SK-N-SH treated with all-trans-retinoic acid at 6 μM for 48 hours (cell line): ENCODE measurements at regions not wholly inside any gene's neighbourhood (a gene's known extent, or its start where the extent isn't known, plus 50 kb on each side); places are given as distances from the start of the nearest gene placed in this dataset.
A peak's percentile ranks its signal among the peaks of the same experiment; 100 is the strongest.

Experiments used
- ATAC-seq: fragments of 200-7000 bp; cut with Tn5 transposase; 3 replicates; pipeline ENCODE4 v1.9.1; 2020; ENCODE audit warnings: mild to moderate bottlenecking, moderate library complexity
- ARNTL ChIP-seq: fragments of 450-650 bp; formaldehyde crosslinking; IDR thresholded peaks from 2 replicates; pipeline ENCODE4 v1.5.0; 2020; ENCODE audit warnings: low read depth, mild to moderate bottlenecking, moderate library complexity, borderline replicate concordance
- BACH2 ChIP-seq: fragments of 250-450 bp; sonication (Bioruptor Pico); IDR thresholded peaks from 2 replicates; pipeline ENCODE4 v1.9.0; 2021; ENCODE audit warnings: mild to moderate bottlenecking, borderline replicate concordance
- CSDC2 ChIP-seq: fragments of 250-450 bp; sonication (Bioruptor Pico); IDR thresholded peaks from 2 replicates; pipeline ENCODE4 v1.5.0; 2020; ENCODE audit warnings: mild to moderate bottlenecking, moderate library complexity
- ESRRG ChIP-seq: fragments of 250-450 bp; sonication (Bioruptor Pico); IDR thresholded peaks from 2 replicates; pipeline ENCODE4 v1.6.1; 2021; ENCODE audit warnings: mild to moderate bottlenecking
- GLIS3 ChIP-seq: fragments of 250-450 bp; sonication (Bioruptor Pico); IDR thresholded peaks from 2 replicates; pipeline ENCODE4 v1.5.0; 2020; ENCODE audit warnings: mild to moderate bottlenecking, moderate library complexity
- OSR1 ChIP-seq: fragments of 250-450 bp; sonication (Bioruptor Pico); IDR thresholded peaks from 2 replicates; pipeline ENCODE4 v1.8.0; 2022; ENCODE audit warnings: moderate library complexity, mild to moderate bottlenecking, inconsistent platforms
- PPARA ChIP-seq: fragments of 250-450 bp; sonication (Bioruptor Pico); IDR thresholded peaks from 2 replicates; pipeline ENCODE4 v1.5.0; 2020; ENCODE audit warnings: mild to moderate bottlenecking, borderline replicate concordance
- SNAI2 ChIP-seq: fragments of 250-450 bp; sonication (Bioruptor Pico); IDR thresholded peaks from 2 replicates; pipeline ENCODE4 v1.5.0; 2020; ENCODE audit warnings: mild to moderate bottlenecking, moderate library complexity
- TOX ChIP-seq: fragments of 250-450 bp; sonication (Bioruptor Pico); IDR thresholded peaks from 2 replicates; pipeline ENCODE4 v1.8.0; 2021; ENCODE audit warnings: mild to moderate bottlenecking, moderate library complexity, borderline replicate concordance
- ZC3H10 ChIP-seq: fragments of 250-450 bp; sonication (Bioruptor Pico); IDR thresholded peaks from 2 replicates; pipeline ENCODE4 v1.5.1; 2021; ENCODE audit warnings: mild to moderate bottlenecking, moderate library complexity
- ZNF565 ChIP-seq: fragments of 450-650 bp; formaldehyde crosslinking; conservative IDR thresholded peaks from 2 replicates; pipeline ENCODE4 v1.5.0; 2020; ENCODE audit warnings: low read depth, mild to moderate bottlenecking, moderate library complexity
- ZNF70 ChIP-seq: fragments of 450-650 bp; formaldehyde crosslinking; IDR thresholded peaks from 2 replicates; pipeline ENCODE4 v1.5.0; 2020; ENCODE audit warnings: mild to moderate bottlenecking, moderate library complexity
- TF ChIP-seq, protein P1 (sequence below): fragments of 250-450 bp; sonication (Bioruptor Pico); IDR thresholded peaks from 2 replicates; pipeline ENCODE4 v1.5.0; 2020; ENCODE audit warnings: mild to moderate bottlenecking, moderate library complexity
- TF ChIP-seq, protein P2 (sequence below): fragments of 250-450 bp; sonication (Bioruptor Pico); IDR thresholded peaks from 2 replicates; pipeline ENCODE4 v1.5.1; 2020; ENCODE audit warnings: low read depth, mild to moderate bottlenecking, moderate library complexity
- TF ChIP-seq, protein P3 (sequence below): fragments of 250-450 bp; sonication (Bioruptor Pico); IDR thresholded peaks from 2 replicates; pipeline ENCODE4 v1.8.0; 2021; ENCODE audit warnings: low read depth, mild to moderate bottlenecking, moderate library complexity, borderline replicate concordance
- TF ChIP-seq, protein P4 (sequence below): fragments of 250-450 bp; sonication (Bioruptor Pico); IDR thresholded peaks from 2 replicates; pipeline ENCODE4 v1.8.0; 2020; ENCODE audit warnings: mild to moderate bottlenecking, moderate library complexity, borderline replicate concordance
- TF ChIP-seq, protein P5 (sequence below): fragments of 250-450 bp; sonication (Bioruptor Pico); IDR thresholded peaks from 2 replicates; pipeline ENCODE4 v1.5.1; 2021; ENCODE audit warnings: mild to moderate bottlenecking, moderate library complexity

DNA sequence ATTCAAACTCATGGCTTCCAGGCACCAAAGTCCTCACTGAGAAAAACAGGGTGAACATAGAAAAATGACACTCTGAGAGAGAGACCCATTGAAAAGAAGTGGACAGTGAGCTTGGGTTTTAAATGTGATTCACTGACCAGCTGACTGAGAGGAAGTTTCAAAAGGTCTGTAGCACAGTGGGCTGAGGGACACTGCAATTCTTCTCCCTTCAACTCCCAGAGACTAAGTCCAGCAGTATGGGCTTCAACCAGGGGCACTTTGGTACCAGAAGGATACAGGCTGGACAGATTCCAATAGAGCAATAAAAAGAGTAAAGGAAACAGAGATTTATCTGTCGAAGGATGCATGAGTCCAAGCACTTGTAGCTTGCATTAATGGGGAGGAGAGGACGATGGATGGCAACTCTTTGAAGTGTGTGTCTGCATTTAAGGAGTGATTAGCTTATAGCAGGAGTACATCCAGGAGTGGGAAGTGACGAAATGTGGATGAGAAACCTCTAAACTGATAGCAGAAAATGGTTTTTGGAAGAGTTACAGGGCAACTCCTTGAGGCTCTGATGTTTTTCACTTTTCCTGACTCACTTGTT is 117.0 kb upstream of the ANKRD55 start:
- ATAC-seq = peak; percentile 49
- TF ChIP-seq PPARA (no peak), CSDC2 (CRISPR knock-in tag) (0 out of 2 replicates have a peak, but pooled peaks have one; percentile 9)

DNA sequence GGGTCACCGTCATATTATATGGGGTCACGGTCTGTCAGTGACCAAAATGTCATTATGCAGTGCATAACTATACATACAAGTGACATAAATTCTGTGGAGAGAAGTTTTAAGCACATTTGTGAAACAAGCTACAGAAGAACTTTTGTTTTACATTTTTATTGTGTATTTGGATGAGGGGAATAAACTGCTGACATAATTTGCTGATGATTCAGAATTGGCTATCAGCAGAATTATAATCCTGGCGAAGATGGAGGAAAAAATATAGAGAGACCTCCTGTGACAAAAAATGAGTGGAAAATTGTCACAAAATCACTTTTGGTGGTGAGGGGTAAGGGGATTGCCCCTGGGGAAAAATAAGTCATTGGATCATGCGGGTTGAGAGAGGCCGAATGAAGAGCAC is 116.3 kb upstream of the ANKRD55 start:
- TF ChIP-seq CSDC2 (CRISPR knock-in tag) (no peak), OSR1 (CRISPR knock-in tag) (no peak), PPARA (no peak), ESRRG (no peak), TOX (no peak), ARNTL (no peak)
- TF ChIP-seq, protein P1, sequence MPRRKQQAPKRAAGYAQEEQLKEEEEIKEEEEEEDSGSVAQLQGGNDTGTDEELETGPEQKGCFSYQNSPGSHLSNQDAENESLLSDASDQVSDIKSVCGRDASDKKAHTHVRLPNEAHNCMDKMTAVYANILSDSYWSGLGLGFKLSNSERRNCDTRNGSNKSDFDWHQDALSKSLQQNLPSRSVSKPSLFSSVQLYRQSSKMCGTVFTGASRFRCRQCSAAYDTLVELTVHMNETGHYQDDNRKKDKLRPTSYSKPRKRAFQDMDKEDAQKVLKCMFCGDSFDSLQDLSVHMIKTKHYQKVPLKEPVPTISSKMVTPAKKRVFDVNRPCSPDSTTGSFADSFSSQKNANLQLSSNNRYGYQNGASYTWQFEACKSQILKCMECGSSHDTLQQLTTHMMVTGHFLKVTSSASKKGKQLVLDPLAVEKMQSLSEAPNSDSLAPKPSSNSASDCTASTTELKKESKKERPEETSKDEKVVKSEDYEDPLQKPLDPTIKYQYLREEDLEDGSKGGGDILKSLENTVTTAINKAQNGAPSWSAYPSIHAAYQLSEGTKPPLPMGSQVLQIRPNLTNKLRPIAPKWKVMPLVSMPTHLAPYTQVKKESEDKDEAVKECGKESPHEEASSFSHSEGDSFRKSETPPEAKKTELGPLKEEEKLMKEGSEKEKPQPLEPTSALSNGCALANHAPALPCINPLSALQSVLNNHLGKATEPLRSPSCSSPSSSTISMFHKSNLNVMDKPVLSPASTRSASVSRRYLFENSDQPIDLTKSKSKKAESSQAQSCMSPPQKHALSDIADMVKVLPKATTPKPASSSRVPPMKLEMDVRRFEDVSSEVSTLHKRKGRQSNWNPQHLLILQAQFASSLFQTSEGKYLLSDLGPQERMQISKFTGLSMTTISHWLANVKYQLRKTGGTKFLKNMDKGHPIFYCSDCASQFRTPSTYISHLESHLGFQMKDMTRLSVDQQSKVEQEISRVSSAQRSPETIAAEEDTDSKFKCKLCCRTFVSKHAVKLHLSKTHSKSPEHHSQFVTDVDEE (CRISPR knock-in tag) = no peak
- TF ChIP-seq, protein P2, sequence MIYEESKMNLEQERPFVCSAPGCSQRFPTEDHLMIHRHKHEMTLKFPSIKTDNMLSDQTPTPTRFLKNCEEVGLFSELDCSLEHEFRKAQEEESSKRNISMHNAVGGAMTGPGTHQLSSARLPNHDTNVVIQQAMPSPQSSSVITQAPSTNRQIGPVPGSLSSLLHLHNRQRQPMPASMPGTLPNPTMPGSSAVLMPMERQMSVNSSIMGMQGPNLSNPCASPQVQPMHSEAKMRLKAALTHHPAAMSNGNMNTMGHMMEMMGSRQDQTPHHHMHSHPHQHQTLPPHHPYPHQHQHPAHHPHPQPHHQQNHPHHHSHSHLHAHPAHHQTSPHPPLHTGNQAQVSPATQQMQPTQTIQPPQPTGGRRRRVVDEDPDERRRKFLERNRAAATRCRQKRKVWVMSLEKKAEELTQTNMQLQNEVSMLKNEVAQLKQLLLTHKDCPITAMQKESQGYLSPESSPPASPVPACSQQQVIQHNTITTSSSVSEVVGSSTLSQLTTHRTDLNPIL (CRISPR knock-in tag) = no peak
- TF ChIP-seq, protein P3, sequence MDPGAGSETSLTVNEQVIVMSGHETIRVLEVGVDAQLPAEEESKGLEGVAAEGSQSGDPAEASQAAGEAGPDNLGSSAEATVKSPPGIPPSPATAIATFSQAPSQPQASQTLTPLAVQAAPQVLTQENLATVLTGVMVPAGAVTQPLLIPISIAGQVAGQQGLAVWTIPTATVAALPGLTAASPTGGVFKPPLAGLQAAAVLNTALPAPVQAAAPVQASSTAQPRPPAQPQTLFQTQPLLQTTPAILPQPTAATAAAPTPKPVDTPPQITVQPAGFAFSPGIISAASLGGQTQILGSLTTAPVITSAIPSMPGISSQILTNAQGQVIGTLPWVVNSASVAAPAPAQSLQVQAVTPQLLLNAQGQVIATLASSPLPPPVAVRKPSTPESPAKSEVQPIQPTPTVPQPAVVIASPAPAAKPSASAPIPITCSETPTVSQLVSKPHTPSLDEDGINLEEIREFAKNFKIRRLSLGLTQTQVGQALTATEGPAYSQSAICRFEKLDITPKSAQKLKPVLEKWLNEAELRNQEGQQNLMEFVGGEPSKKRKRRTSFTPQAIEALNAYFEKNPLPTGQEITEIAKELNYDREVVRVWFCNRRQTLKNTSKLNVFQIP (CRISPR knock-in tag) = no peak
- TF ChIP-seq, protein P4, sequence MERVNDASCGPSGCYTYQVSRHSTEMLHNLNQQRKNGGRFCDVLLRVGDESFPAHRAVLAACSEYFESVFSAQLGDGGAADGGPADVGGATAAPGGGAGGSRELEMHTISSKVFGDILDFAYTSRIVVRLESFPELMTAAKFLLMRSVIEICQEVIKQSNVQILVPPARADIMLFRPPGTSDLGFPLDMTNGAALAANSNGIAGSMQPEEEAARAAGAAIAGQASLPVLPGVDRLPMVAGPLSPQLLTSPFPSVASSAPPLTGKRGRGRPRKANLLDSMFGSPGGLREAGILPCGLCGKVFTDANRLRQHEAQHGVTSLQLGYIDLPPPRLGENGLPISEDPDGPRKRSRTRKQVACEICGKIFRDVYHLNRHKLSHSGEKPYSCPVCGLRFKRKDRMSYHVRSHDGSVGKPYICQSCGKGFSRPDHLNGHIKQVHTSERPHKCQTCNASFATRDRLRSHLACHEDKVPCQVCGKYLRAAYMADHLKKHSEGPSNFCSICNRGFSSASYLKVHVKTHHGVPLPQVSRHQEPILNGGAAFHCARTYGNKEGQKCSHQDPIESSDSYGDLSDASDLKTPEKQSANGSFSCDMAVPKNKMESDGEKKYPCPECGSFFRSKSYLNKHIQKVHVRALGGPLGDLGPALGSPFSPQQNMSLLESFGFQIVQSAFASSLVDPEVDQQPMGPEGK = no peak
- TF ChIP-seq, protein P5, sequence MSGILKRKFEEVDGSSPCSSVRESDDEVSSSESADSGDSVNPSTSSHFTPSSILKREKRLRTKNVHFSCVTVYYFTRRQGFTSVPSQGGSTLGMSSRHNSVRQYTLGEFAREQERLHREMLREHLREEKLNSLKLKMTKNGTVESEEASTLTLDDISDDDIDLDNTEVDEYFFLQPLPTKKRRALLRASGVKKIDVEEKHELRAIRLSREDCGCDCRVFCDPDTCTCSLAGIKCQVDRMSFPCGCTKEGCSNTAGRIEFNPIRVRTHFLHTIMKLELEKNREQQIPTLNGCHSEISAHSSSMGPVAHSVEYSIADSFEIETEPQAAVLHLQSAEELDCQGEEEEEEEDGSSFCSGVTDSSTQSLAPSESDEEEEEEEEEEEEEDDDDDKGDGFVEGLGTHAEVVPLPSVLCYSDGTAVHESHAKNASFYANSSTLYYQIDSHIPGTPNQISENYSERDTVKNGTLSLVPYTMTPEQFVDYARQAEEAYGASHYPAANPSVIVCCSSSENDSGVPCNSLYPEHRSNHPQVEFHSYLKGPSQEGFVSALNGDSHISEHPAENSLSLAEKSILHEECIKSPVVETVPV (CRISPR knock-in tag) = no peak
- TF ChIP-seq, all 23 proteins: peak for 0
- no peak for ATAC-seq

DNA sequence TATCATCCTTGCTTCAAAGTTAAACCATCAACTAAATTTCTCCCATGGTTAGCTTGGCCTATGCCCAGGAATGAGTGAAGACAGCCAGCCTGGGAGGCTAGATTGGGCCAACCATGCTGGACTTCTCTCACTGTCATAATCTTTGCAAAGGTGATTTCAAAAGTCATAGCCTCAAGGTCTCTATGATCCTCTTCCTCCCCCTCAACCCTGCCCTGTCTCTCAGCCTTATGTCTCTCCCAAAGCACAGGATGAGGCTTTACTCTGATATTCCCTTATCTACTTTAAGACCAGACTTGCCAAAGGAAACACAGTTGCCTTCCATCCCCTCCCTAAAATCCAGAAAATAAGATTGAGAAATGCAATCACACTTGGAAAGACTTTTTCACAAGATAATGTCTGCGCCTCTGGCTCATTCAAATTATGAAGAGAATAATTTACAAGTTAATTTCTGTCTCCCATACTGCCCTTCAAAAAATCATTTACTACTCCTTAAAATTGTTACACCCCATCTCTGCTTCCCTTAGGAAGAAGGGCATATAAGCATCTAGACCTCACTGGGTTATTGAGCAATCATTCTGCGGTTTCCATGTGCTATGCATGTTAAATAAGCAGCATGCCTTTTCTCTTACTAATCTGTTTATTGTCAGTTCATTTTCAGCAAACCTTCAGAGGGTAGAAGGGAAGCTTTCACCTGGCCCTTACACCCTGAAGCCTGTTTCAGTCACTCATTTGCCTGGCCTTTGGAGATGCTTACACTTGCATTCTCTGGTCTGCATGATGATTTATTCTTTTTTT is 113.8 kb upstream of the ANKRD55 start:
- TF ChIP-seq SNAI2 (CRISPR knock-in tag) (no peak), ARNTL (no peak), ZNF565 (no peak), OSR1 (CRISPR knock-in tag) (no peak), PPARA (no peak), CSDC2 (CRISPR knock-in tag) (no peak), ZNF70 (CRISPR knock-in tag) (no peak), BACH2 (no peak), GLIS3 (no peak), ZC3H10 (CRISPR knock-in tag) (no peak)
- TF ChIP-seq, protein P4 = no peak
- TF ChIP-seq, protein P3 (CRISPR knock-in tag) = no peak
- TF ChIP-seq, protein P1 (CRISPR knock-in tag) = no peak
- ATAC-seq = no peak
